ENCODE measurements at regions not wholly inside any gene's neighbourhood (a gene's known extent, or its start where the extent isn't known, plus 50 kb on each side); places are given as distances from the start of the nearest gene placed in this dataset.

DNA sequence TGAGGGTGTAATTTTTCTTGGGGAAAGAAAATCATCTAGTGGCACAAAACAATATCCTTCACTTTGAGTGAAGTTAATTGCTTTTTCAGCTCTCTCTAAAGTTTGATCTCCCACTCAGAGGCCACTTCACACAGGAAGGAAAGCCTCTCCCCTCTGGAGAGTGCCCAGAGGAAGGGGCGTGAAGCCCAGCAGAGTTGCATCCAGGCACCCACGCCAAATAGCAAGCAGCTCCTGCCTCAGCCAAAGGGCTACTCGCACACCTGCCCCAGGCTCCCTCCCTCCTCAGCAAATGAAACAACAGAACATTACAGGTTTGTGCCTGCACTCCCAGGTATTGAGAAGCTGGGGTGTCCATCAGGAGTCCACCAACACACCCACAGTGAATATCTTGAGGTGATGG, 183.0 kb upstream of the RPL38 start:
- DNase-seq = no peak
- no peaks in the 10 kb centered on the region for H3K9me3 Mint-ChIP-seq
- H3K27me3 Mint-ChIP-seq = peaks cover 2% of the 10 kb centered on the region
- ChIA-PET CTCF (interaction anchor here (0.9 kb wide), 1 partner anchor 12 kb away, joined by 5 read pairs; no protein-coding TSS in a partner anchor), POLR2A (no interaction called here)
- no peak overlapping the region for H3K27ac Mint-ChIP-seq
- no peak overlapping the region for H3K4me3 Mint-ChIP-seq
- no peaks in the 10 kb centered on the region for H3K36me3 Mint-ChIP-seq (ENCODE audit: low read depth)
- peaks cover 16% of the 10 kb centered on the region for H3K4me1 Mint-ChIP-seq

- ChIA-PET CTCF (no interaction called here), POLR2A (interaction anchor here (0.6 kb wide), 1 partner anchor 24 kb away, joined by 3 read pairs; no protein-coding TSS in a partner anchor)
- no peaks in the 10 kb centered on the region for H3K9me3 Mint-ChIP-seq
- no peaks in the 10 kb centered on the region for H3K36me3 Mint-ChIP-seq (ENCODE audit: low read depth)
- no peak for DNase-seq
- H3K27me3 Mint-ChIP-seq = peaks cover 2% of the 10 kb centered on the region
- no peak overlapping the region for H3K4me3 Mint-ChIP-seq
- peaks cover 24% of the 10 kb centered on the region for H3K4me1 Mint-ChIP-seq
- no peak overlapping the region for H3K27ac Mint-ChIP-seq
Measured at GRCh38 chr17:74024871-74025531, 178.5 kb upstream of the RPL38 start.

DNA sequence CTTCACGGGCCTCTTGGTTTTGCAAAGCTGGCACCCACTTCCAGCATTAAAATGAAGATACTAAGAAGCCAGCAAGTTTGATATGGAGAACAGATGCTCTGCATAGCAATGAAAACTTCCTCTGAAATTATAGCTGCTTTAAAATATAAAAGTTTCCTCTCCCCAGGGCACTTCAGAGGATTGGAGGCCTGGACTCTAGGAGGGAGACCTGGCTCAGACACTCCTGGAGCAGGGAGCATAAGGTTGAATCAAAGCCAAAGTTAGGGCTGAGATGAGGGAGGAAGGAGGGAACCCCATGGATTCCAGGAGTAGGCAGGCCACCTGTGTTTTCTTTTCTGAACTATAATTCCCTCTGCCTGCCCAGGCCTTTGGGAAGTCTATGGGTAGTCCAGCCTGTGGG, 176.0 kb upstream of the RPL38 start:
- Mint-ChIP-seq H3K27ac (no peak overlapping the region), H3K4me1 (peaks cover 16% of the 10 kb centered on the region), H3K27me3 (no peaks in the 10 kb centered on the region), H3K9me3 (no peaks in the 10 kb centered on the region), H3K4me3 (no peak overlapping the region), H3K36me3 (ENCODE audit: low read depth) (no peaks in the 10 kb centered on the region)
- no peak for DNase-seq
- ChIA-PET CTCF (interaction anchor here (1.3 to 1.6 kb wide), 2 partner anchors 9 kb away, joined by 3 read pairs; no protein-coding TSS in a partner anchor), POLR2A (no interaction called here)

GRCh38 chr17:74028354-74029116, 174.9 kb upstream of the RPL38 start:
- Mint-ChIP-seq H3K27ac (peak overlapping the region; percentile 16), H3K36me3 (ENCODE audit: low read depth) (no peaks in the 10 kb centered on the region), H3K4me1 (peaks cover 16% of the 10 kb centered on the region), H3K9me3 (no peaks in the 10 kb centered on the region), H3K27me3 (no peaks in the 10 kb centered on the region), H3K4me3 (no peak overlapping the region)
- CTCF ChIA-PET = interaction anchor here (0.7 kb wide), 1 partner anchor 19 kb away, joined by 3 read pairs; no protein-coding TSS in a partner anchor
- POLR2A ChIA-PET = no interaction called here
- DNase-seq = peak; percentile 11

DNA sequence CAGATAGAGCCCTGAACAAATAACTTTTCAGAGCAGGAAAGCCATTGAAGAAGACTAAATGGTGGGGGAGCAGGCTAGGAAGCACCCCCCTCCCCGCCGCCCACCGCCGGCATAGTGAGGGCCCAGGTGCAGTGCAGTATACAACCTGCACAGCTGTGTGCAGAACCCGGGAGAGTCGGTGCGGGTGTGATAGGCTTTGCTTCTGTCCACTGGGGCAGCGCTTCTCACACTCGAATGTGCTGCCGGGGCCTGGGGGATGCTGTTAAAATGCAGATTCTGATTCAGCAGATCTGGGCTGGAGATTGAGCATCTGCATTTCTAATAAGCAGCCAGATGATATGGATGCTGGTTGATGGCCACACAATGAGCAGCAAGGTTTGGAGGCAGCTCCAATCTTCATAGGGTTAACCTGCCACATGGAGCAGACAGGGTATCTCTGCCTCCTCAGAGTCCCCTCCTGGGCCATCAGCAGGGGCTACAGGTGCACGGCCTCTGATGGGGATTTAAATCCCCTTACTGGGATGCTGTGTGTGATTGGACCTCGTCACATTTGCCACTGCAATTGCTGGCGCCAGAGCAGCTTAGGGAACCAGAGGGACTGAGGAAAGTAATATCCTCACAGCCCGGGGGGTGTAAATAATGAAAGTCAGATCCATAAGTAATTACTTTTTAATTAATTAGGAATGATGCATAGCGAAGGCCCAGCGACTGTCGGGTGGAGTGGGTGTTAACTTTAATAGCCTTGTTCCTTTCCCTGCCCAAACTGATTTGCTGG, 172.0 kb upstream of the RPL38 start:
- Mint-ChIP-seq H3K9me3 (no peaks in the 10 kb centered on the region), H3K4me1 (peaks cover 16% of the 10 kb centered on the region), H3K4me3 (no peak overlapping the region), H3K27me3 (peaks cover 3% of the 10 kb centered on the region), H3K36me3 (ENCODE audit: low read depth) (no peaks in the 10 kb centered on the region), H3K27ac (no peak overlapping the region)
- POLR2A ChIA-PET = no interaction called here
- CTCF ChIA-PET = no interaction called here
- no peak for DNase-seq

DNA sequence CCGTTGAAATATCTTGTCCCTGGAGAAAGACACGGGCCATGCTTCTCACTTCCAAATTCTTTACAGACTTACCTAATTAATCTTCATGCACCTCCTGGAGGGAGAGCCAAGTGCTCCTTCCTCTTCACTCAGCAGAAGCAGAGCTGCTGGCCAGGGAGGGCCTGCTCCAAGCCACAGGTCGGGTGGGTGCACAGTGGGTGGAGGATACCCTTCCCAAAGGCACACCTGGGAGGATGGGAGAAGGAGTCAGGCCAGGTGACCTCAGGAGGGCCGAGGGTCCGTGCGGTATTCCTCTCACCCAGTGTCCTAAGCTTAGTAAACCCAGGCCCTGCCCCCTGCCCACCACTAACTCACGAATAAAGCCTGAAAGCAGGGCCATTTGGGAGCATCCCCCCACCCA, 171.3 kb upstream of the RPL38 start:
- Mint-ChIP-seq H3K36me3 (ENCODE audit: low read depth) (no peaks in the 10 kb centered on the region), H3K4me1 (peaks cover 16% of the 10 kb centered on the region), H3K27me3 (peaks cover 3% of the 10 kb centered on the region), H3K27ac (no peak overlapping the region), H3K9me3 (no peaks in the 10 kb centered on the region), H3K4me3 (no peak overlapping the region)
- ChIA-PET CTCF (no interaction called here), POLR2A (no interaction called here)
- DNase-seq = no peak

GRCh38 chr17:74037320-74037719, 166.2 kb upstream of the RPL38 start:
- CTCF ChIA-PET = no interaction called here
- Mint-ChIP-seq H3K4me3 (no peak overlapping the region), H3K36me3 (ENCODE audit: low read depth) (no peaks in the 10 kb centered on the region), H3K27me3 (peaks cover 3% of the 10 kb centered on the region), H3K4me1 (no peaks in the 10 kb centered on the region), H3K27ac (no peak overlapping the region), H3K9me3 (no peaks in the 10 kb centered on the region)
- no peak for DNase-seq
- POLR2A ChIA-PET = no interaction called here

DNA sequence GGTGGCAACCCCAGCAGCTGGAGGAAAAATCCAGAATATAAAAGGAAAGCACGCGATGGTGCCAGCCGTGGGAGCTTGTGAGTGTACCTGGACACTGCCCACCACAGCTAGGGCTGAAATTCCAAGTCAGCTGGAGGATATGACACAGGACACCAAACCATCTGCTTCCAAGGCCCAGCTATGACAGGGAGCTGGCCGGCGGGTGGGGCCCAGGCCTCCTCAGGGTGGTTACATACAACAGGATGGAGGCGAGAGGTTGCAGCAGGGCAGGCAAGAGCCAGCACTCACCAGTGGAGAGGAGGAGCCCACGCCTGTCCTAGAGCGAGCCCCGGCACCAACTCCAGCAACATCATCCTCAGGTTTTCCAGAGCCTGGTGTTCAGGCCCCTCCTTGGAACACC, 163.2 kb upstream of the RPL38 start:
- no peaks in the 10 kb centered on the region for H3K9me3 Mint-ChIP-seq
- H3K27me3 Mint-ChIP-seq = peaks cover 3% of the 10 kb centered on the region
- POLR2A ChIA-PET = no interaction called here
- H3K27ac Mint-ChIP-seq = no peak overlapping the region
- DNase-seq = no peak
- no peaks in the 10 kb centered on the region for H3K36me3 Mint-ChIP-seq (ENCODE audit: low read depth)
- peaks cover 2% of the 10 kb centered on the region for H3K4me1 Mint-ChIP-seq
- no peak overlapping the region for H3K4me3 Mint-ChIP-seq
- CTCF ChIA-PET = no interaction called here

- DNase-seq = no peak
- Mint-ChIP-seq H3K27ac (no peak overlapping the region), H3K36me3 (ENCODE audit: low read depth) (no peaks in the 10 kb centered on the region), H3K4me3 (no peak overlapping the region), H3K27me3 (peaks cover 3% of the 10 kb centered on the region), H3K9me3 (no peaks in the 10 kb centered on the region), H3K4me1 (peaks cover 2% of the 10 kb centered on the region)
- POLR2A ChIA-PET = no interaction called here
- CTCF ChIA-PET = no interaction called here
Measured at GRCh38 chr17:74040729-74041128, 162.7 kb upstream of the RPL38 start.

GRCh38 chr17:74041869-74042640, 161.4 kb upstream of the RPL38 start:
- Mint-ChIP-seq H3K4me1 (peaks cover 2% of the 10 kb centered on the region), H3K27ac (no peak overlapping the region), H3K9me3 (no peaks in the 10 kb centered on the region), H3K4me3 (no peak overlapping the region), H3K27me3 (no peaks in the 10 kb centered on the region), H3K36me3 (ENCODE audit: low read depth) (no peaks in the 10 kb centered on the region)
- POLR2A ChIA-PET = no interaction called here
- CTCF ChIA-PET = interaction anchor here (1.5 kb wide), 1 partner anchor 48 kb away, joined by 3 read pairs; no protein-coding TSS in a partner anchor
- no peak for DNase-seq

DNA sequence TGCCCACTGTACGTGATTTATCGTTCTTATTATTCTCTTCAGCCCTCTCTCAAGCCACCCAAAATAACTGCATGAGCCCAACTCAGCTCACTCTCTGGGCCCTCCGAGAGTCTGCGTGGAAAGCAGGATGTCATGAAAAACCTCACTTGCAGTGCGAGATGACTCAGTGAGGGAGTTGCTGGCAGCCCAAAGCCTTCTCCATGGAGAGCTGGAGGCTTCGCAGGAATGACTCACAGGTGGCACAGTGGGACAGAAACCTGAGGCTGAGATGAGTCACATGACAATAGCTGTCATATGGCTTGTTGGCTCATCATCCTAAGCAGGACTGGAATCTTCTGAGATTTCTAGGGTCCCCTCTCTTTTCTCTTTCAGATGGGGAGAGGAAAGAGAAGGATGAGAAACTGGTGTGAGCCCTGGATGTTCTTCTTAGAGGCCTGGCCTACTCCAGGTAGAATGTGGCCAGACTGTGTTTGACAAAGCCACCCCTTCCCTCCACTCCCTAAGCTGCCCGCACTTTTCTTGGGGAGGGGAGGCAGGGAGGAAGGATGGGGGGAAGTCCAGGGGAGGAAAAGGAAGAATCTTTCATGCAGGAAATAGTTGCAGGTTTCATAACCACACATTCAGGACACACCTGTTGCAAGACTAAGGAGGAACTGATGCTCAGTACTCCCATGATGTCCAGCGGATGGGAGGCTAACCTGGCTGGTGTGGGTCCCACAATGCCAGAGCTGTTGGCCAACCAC, 160.6 kb upstream of the RPL38 start:
- H3K9me3 Mint-ChIP-seq = no peaks in the 10 kb centered on the region
- POLR2A ChIA-PET = no interaction called here
- peak; percentile 8 for DNase-seq
- CTCF ChIA-PET = interaction anchor here (0.6 to 1.5 kb wide), 2 partner anchors 47 to 67 kb away, joined by 3 to 4 read pairs; no protein-coding TSS in a partner anchor
- no peak overlapping the region for H3K4me3 Mint-ChIP-seq
- peaks cover 3% of the 10 kb centered on the region for H3K27me3 Mint-ChIP-seq
- H3K27ac Mint-ChIP-seq = no peak overlapping the region
- H3K36me3 Mint-ChIP-seq (ENCODE audit: low read depth) = no peaks in the 10 kb centered on the region
- peaks cover 4% of the 10 kb centered on the region for H3K4me1 Mint-ChIP-seq

GRCh38 chr17:74043976-74044375, 159.5 kb upstream of the RPL38 start:
- H3K4me1 Mint-ChIP-seq = peaks cover 5% of the 10 kb centered on the region
- no peaks in the 10 kb centered on the region for H3K9me3 Mint-ChIP-seq
- ChIA-PET POLR2A (no interaction called here), CTCF (interaction anchor here (0.6 to 1.5 kb wide), 2 partner anchors 46 to 68 kb away, joined by 3 to 4 read pairs; no protein-coding TSS in a partner anchor)
- no peaks in the 10 kb centered on the region for H3K36me3 Mint-ChIP-seq (ENCODE audit: low read depth)
- no peak for DNase-seq
- no peak overlapping the region for H3K27ac Mint-ChIP-seq
- peaks cover 3% of the 10 kb centered on the region for H3K27me3 Mint-ChIP-seq
- no peak overlapping the region for H3K4me3 Mint-ChIP-seq
